Omental fat pad (tissue), 3 donors: ENCODE measurements at regions not wholly inside any gene's neighbourhood (a gene's known extent, or its start where the extent isn't known, plus 50 kb on each side); places are given as distances from the start of the nearest gene placed in this dataset.

Experiments
- ATAC-seq: fragments of 150-250 bp; one replicate; pipeline ENCODE4 v1.9.1; 2016; ENCODE audit warnings: mild to moderate bottlenecking, moderate library complexity; ENCODE audit not compliant: low FRiP score
- DNase-seq: peaks from one replicate; pipeline ENCODE4 v3.0.0-alpha.2; 2019; ENCODE audit warnings: low spot score
- TF ChIP-seq, protein P1 (sequence below), 3 donors: fragments of 450-650 bp; IDR thresholded peaks; one replicate each; pipeline ENCODE4 v1.5.1; 2016 to 2017; ENCODE audit warnings: antibody characterized with exemption in 3 of 3, mild to moderate bottlenecking in 3 of 3, moderate library complexity in 2 of 3

DNA sequence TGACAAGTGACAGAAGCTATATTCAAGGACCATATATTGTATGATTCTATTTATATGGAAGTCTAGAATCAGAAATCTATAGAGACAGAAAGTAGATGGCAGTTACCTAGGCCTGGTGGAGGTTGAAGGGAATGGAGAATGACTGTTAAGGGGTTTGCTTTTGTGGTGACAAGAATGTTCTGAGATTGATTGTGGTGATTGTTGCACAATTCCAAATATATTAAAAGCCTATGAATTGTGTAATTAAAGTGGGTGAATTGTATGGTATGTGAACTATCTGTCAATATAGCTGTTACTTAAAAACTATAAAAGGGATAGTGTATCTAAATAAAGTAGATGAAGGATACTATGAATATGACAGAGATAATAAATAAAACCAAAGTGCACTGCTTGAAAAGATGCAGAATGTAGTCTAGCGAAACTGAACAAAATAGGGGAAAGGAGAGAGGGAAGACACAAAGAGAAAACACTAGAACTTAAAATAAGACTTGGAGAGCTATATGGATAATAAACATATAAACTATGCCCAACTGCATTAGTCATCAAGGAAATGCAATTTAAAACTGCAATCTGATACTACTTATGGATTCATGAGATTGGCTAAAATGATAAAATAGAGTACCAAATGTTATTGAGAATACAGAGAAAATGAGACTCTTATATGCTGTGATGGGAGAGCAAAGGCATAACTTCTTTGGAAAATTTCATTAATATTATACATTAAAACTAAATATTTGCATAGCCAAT is 82.1 kb upstream of the BANK1 start:
- DNase-seq (no peak), ATAC-seq (no peak)
- TF ChIP-seq, protein P1, sequence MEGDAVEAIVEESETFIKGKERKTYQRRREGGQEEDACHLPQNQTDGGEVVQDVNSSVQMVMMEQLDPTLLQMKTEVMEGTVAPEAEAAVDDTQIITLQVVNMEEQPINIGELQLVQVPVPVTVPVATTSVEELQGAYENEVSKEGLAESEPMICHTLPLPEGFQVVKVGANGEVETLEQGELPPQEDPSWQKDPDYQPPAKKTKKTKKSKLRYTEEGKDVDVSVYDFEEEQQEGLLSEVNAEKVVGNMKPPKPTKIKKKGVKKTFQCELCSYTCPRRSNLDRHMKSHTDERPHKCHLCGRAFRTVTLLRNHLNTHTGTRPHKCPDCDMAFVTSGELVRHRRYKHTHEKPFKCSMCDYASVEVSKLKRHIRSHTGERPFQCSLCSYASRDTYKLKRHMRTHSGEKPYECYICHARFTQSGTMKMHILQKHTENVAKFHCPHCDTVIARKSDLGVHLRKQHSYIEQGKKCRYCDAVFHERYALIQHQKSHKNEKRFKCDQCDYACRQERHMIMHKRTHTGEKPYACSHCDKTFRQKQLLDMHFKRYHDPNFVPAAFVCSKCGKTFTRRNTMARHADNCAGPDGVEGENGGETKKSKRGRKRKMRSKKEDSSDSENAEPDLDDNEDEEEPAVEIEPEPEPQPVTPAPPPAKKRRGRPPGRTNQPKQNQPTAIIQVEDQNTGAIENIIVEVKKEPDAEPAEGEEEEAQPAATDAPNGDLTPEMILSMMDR (IDR thresholded peaks at IDR 0.05): no peak

DNA sequence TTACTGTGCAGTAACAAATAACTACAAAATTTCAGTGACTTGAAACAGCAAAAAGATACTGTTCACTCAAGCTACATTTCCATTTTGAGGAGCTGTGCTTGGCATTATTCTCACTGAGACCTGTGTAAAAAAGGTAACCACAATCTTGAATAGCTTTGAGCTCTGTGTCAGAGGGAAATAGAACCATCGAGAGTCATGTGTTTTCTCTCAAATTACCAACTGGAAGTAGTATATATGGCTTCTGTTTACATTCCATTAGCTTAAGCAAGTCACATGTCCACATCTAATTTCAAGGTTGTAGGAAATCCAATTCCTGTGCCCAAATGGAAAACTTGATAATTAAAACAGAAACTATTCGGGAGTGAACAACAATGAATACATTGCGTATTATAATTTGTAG is 82.9 kb upstream of the BANK1 start:
- TF ChIP-seq, protein P1 (IDR thresholded peaks at IDR 0.05): no peak
- DNase-seq: no peak
- ATAC-seq: no peak

DNA sequence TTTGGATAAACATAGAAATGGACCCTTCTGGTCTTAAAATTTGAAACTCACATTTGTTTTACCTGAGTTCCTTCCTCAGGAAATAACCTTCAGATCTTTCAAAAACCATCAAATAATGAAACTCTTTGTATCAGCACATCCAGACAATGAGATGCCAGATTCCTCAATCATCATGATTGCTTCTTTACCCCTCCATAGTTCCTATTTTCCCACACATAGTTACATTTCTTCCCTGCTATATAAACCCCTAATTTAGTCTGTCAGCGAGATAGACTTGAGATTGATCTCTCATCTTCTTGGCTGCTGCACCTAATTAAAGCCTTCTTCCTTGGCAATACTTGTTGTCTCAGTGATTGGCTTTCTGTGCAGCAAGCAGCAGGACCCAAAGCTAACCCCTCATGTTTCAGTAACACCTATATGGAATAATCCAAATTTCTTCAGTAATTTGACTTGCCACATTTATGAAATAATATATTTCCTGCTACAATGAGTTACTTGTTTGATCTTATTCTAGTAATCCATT is 83.9 kb upstream of the BANK1 start:
- no peak for ATAC-seq
- TF ChIP-seq, protein P1 (IDR thresholded peaks at IDR 0.05): no peak

DNA sequence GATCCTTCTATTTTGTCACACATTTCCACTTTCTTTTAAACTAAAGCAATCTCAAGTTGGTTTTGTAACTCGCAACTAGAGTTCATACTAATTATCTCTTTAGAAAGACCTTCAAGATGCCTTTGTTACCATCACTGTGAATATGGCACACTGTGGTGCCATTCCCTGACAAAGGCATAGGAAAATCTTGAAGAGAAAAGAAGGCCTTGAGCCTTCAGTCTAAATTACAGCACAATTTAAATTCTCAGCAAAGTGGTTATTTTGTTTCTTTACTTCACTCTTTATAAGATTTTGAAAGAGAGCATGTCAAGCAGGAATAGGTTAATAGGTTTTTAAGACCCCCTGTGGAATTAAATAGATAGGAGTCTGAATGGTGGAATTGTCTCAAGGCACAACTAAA is 89.0 kb upstream of the BANK1 start:
- TF ChIP-seq, protein P1 (IDR thresholded peaks at IDR 0.05): no peak
- DNase-seq (no peak), ATAC-seq (no peak)

More for the DNA sequence above, 83.9 kb upstream of the BANK1 start:
- no peak for DNase-seq

DNA sequence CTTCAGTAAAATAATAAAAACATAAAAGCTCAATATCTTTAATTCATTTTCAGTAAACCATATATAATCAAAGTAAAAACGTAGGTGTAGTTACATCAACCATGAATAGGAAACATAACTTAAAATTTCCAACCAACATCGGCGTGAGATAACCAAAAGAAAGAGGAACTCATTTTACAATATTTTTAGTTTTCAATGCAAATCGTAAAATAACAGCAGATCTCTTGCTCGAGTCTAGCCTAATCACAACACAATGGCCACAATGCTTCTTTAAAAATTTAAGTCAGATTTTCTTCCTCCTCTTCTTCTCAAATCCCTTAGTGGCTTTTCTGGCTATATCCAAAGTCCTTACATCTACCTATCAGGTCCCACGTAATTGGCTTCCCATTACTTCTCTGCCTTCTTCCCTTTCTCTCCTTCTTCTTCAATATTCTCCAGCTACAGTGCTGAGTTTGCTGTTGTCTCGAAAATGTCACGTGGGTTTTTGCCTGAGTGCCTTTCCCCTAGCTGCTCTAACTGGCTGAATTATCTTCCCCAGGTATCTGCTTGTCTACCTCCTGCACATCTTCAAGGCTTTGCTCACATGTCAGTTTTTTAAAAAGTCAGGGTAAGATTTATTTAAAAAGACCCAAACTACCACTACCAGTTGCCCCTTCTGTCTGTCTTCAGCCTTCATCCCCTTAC is 90.9 kb upstream of the BANK1 start:
- TF ChIP-seq, protein P1 (IDR thresholded peaks at IDR 0.05): no peak
- no peak for DNase-seq
- no peak for ATAC-seq

DNA sequence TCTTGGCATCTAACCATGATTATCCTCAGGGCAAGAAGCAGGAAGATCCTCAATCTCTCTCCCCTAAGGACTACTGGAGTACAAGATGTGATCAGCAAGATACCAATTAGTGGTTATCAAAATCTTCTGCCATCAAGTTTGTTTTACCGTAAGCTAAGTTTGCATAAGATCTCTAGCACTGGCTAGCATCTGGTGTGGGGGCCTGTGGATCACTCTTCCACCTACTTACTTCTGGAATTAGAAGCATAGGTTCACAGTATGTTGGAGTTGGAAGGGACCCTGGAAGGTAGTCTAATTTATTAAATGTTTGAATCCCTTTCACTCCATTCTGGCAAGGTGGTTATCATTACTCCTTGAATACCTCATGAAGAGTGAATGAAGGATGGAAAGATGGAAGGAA is 93.3 kb upstream of the BANK1 start:
- TF ChIP-seq, protein P1 (IDR thresholded peaks at IDR 0.05): no peak
- DNase-seq: no peak
- no peak for ATAC-seq
